Muscle of leg (tissue), 3 donors: ENCODE measurements at regions not wholly inside any gene's neighbourhood (a gene's known extent, or its start where the extent isn't known, plus 50 kb on each side); places are given as distances from the start of the nearest gene placed in this dataset.
"Not testable (repeated sequence)": the region's sequence is repeated elsewhere in the genome, so short reads cannot be mapped to it uniquely, and the experiment has no call there.

Experiments
- DNase-seq: peaks from one replicate; pipeline ENCODE4 v3.0.0; 2013
- H3K27ac ChIP-seq: one replicate; pipeline ENCODE4 v1.5.1; 2013; ENCODE audit warnings: mild to moderate bottlenecking, low read length, control low read depth
- H3K27me3 ChIP-seq: one replicate; pipeline ENCODE4 v1.6.1; 2013; ENCODE audit warnings: low read length; ENCODE audit not compliant: control insufficient read depth, insufficient read depth
- H3K36me3 ChIP-seq: one replicate; pipeline ENCODE4 v1.6.1; 2013; ENCODE audit warnings: low read length; ENCODE audit not compliant: control insufficient read depth, insufficient read depth
- H3K4me1 ChIP-seq: one replicate; pipeline ENCODE4 v1.6.1; 2013; ENCODE audit warnings: low read length; ENCODE audit not compliant: control insufficient read depth, insufficient read depth
- H3K4me3 ChIP-seq: one replicate; pipeline ENCODE4 v1.5.1; 2013; ENCODE audit warnings: low read length, control low read depth
- H3K9me3 ChIP-seq: replicated peaks from 2 replicates; pipeline ENCODE4 v1.6.1; 2013; ENCODE audit warnings: low read depth, low read length; ENCODE audit not compliant: control insufficient read depth
- WGBS: methylation state at CpG from one replicate; pipeline ENCODE4 v1.1.5; 2013; ENCODE audit warnings: missing lambda C conversion rate; ENCODE audit not compliant: insufficient coverage; 5-methylcytosine and 5-hydroxymethylcytosine counted together

GRCh38 chr5:138686668-138687067 is 66.6 kb upstream of the CTNNA1 start:
- H3K9me3 ChIP-seq = peaks cover 2% of the 10 kb centered on the region
- H3K36me3 ChIP-seq = no peaks in the 10 kb centered on the region
- 92% methylated on average over 1 of the region's 4 CpGs for WGBS
- no peak for DNase-seq
- no peak overlapping the region for H3K27ac ChIP-seq
- no peak overlapping the region for H3K4me3 ChIP-seq
- H3K27me3 ChIP-seq = no peaks in the 10 kb centered on the region
- H3K4me1 ChIP-seq = no peaks in the 10 kb centered on the region

GRCh38 chr5:138685193-138685745 is 68.0 kb upstream of the CTNNA1 start:
- no peak overlapping the region for H3K27ac ChIP-seq
- H3K27me3 ChIP-seq = no peaks in the 10 kb centered on the region
- WGBS = 83% methylated on average over 1 of the region's 2 CpGs
- DNase-seq = no peak
- H3K4me1 ChIP-seq = no peaks in the 10 kb centered on the region
- peaks cover 2% of the 10 kb centered on the region for H3K9me3 ChIP-seq
- H3K36me3 ChIP-seq = no peaks in the 10 kb centered on the region
- H3K4me3 ChIP-seq = no peak overlapping the region

GRCh38 chr5:138682462-138682861 is 70.8 kb upstream of the CTNNA1 start:
- H3K4me3 ChIP-seq, H3K27ac ChIP-seq, H3K36me3 ChIP-seq, H3K9me3 ChIP-seq, H3K4me1 ChIP-seq, DNase-seq, H3K27me3 ChIP-seq: not testable (repeated sequence)
- no CpG with 5 or more reads among the region's 4 CpGs for WGBS

GRCh38 chr5:138678826-138679225 is 74.4 kb upstream of the CTNNA1 start:
- not testable (repeated sequence) for H3K9me3 ChIP-seq, H3K4me3 ChIP-seq, H3K36me3 ChIP-seq, DNase-seq, H3K27ac ChIP-seq, H3K27me3 ChIP-seq, H3K4me1 ChIP-seq
- WGBS = no CpG with 5 or more reads among the region's 3 CpGs

DNA sequence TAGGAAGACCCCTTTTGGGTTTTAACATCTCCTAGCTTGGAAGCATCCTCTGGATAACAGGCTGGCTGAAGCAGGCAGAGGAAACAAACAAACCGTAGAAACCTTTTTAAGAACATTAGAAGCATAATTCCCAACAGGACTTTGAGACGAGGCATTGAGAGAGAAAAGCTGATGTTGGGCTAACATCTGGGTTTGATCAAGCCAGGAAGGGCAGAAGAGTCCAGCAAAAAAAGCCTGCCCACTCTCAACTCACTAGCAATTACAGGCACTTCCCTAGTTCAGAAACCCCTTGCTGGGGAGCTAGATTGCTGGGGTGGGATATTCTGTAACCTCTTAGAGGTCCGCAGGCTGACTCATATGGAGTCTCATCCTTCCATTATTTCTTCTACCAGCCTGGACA is 75.4 kb upstream of the CTNNA1 start:
- DNase-seq = no peak
- no peaks in the 10 kb centered on the region for H3K4me1 ChIP-seq
- no CpG with 5 or more reads among the region's 3 CpGs for WGBS

DNA sequence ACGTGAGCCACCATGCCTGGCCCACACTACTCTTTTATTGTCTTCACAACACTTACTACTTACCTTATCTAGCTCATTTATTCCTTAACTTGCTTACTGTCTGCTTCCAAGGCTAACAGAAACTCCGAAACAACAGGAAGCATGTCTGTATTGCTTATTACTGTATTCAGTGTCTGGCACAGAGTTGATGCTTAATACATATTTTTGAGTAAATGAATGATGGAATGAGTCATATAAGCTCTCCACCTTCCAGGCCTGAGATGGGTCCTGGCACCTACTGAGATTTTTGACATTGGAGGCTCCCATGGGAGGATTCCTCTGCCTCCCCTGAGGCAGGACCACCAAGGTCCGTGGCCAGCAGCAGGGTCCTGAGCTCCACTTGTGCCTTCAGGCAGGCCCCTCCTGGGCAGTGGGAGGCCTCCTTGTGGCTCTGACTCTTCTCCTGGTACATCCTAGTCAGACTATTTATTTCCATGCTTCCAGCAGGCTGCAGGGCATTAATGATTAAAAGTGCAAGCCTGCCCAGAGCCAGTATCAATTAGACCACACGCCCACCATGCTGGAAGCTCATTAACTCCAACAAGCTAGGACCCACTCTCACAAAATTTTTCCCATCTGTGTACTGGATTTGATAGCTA is 76.5 kb upstream of the CTNNA1 start:
- no peak for DNase-seq
- H3K36me3 ChIP-seq = no peaks in the 10 kb centered on the region
- 60% methylated on average over 1 of the region's 4 CpGs for WGBS
- H3K4me3 ChIP-seq = no peak overlapping the region
- H3K9me3 ChIP-seq = peaks cover 4% of the 10 kb centered on the region
- H3K4me1 ChIP-seq = no peaks in the 10 kb centered on the region
- H3K27ac ChIP-seq = no peak overlapping the region
- peaks cover 4% of the 10 kb centered on the region for H3K27me3 ChIP-seq

More for the DNA sequence above, 75.4 kb upstream of the CTNNA1 start:
- Histone ChIP-seq H3K36me3 (no peaks in the 10 kb centered on the region), H3K4me3 (no peak overlapping the region), H3K9me3 (peaks cover 4% of the 10 kb centered on the region), H3K27ac (no peak overlapping the region), H3K27me3 (peaks cover 4% of the 10 kb centered on the region)

DNA sequence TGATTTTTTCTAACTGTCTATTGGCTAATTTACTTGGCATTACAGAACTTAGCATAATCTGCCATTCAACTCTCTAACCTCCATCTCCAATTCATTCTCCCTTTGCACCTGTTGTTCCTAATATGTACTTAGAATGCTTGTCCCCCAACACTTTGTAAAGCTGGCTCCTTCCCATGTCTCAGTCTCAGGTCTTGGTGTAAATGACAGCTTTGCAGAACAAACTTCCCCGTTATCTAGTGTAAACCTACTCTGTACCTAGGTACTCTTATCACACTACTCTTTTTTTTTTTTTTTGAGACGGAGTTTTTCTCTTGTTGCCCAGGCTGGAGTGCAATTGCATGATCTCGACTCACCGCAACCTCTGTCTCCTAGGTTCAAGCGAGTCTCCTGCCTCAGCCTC is 77.2 kb upstream of the CTNNA1 start:
- H3K27ac ChIP-seq = no peak overlapping the region
- WGBS = no CpG with 5 or more reads among the region's 5 CpGs
- no peaks in the 10 kb centered on the region for H3K4me1 ChIP-seq
- peaks cover 4% of the 10 kb centered on the region for H3K27me3 ChIP-seq
- no peaks in the 10 kb centered on the region for H3K36me3 ChIP-seq
- no peak overlapping the region for H3K4me3 ChIP-seq
- H3K9me3 ChIP-seq = peaks cover 4% of the 10 kb centered on the region
- DNase-seq = no peak

GRCh38 chr5:138668451-138669380 is 84.5 kb upstream of the CTNNA1 start:
- WGBS = 71% methylated on average over 2 of the region's 8 CpGs
- no peaks in the 10 kb centered on the region for H3K27me3 ChIP-seq
- no peak overlapping the region for H3K4me3 ChIP-seq
- no peaks in the 10 kb centered on the region for H3K36me3 ChIP-seq
- no peak for DNase-seq
- peaks cover 10% of the 10 kb centered on the region for H3K4me1 ChIP-seq
- no peak overlapping the region for H3K27ac ChIP-seq
- no peaks in the 10 kb centered on the region for H3K9me3 ChIP-seq

DNA sequence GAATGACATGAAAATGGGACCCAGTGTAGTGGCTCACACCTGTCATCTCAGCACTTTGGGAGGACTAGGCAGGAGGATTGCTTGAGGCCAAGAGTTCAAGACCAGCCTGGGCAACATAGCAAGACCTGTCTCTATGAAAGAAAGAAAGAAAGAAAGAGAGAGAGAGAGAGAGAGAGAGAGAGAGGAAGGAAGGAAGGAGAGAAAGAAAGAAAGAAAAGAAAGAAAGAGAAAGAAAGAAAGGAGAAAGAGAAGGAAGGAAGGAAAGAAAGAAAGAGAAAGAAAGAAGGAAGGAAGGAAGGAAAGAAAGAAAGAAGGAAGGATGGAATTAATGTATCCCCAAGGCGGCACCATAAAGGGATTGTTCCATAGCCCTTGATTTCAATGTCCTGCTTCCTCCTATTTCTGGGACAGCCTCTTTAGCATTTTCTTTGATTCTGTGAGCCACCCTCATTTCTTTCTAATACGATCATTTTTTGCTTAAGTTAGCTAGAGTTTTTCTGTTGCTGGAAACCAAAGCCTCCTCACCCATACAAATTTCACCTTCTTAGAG is 85.4 kb upstream of the CTNNA1 start:
- no CpG with 5 or more reads among the region's 2 CpGs for WGBS
- not testable (repeated sequence) for H3K9me3 ChIP-seq, H3K27me3 ChIP-seq, H3K36me3 ChIP-seq, DNase-seq, H3K27ac ChIP-seq, H3K4me3 ChIP-seq
- H3K4me1 ChIP-seq = peaks cover 10% of the 10 kb centered on the region

DNA sequence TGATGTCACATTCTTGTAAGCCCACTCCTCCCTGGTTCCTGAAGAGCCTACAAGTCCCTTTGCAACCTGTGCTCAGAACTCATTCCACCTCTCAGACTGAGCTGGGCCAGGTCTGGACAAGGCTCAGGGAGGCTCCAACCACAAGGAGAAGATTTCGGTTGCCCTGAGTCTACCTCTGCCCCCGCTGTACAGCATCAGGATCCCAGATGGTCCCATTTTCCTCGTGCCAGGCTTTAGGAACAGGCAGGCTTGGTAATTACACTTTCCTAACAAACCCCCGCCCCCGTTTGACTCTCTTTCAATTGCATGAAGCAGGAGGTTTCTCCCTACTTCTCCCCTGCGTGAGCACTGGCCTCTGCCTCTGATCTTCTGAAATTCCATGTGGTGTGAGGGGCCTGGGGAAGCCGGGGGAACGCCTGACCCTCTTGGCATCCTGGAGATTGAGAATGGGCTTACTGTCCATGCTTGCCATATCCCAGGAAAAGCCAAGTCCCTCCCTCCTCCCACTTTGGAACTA is 86.9 kb upstream of the CTNNA1 start:
- H3K4me3 ChIP-seq = no peak overlapping the region
- WGBS = 60% methylated on average over 6 of the region's 8 CpGs
- H3K36me3 ChIP-seq = no peaks in the 10 kb centered on the region
- peaks cover 15% of the 10 kb centered on the region for H3K4me1 ChIP-seq
- no peaks in the 10 kb centered on the region for H3K27me3 ChIP-seq
- no peaks in the 10 kb centered on the region for H3K9me3 ChIP-seq
- H3K27ac ChIP-seq = peak overlapping the region; percentile 47
- DNase-seq = no peak
